Panc1 (cell line): ENCODE measurements at regions not wholly inside any gene's neighbourhood (a gene's known extent, or its start where the extent isn't known, plus 50 kb on each side); places are given as distances from the start of the nearest gene placed in this dataset.

Experiments used
- ATAC-seq: fragments of 200-7000 bp; cut with Tn5 transposase; 2 replicates; pipeline ENCODE4 v1.9.1; 2020; ENCODE audit warnings: mild to moderate bottlenecking, moderate library complexity
- BruUV-seq: library from RNA; stranded (reverse); fragments of 400-500 nt; replicated peaks from 2 replicates; lab custom pipeline; 2021; lab: Mats Ljungman, UMichigan
- CTCF ChIA-PET: fragments of 300-600 bp; sonication (Branson Sonifier 250); formaldehyde crosslinking; loops from one replicate; lab custom pipeline; 2022; ENCODE audit warnings: antibody characterized with exemption; lab: Charles Lee
- POLR2A ChIA-PET: fragments of 300-600 bp; sonication (Branson Sonifier 250); formaldehyde crosslinking; loops from one replicate; lab custom pipeline; 2022; ENCODE audit warnings: antibody characterized with exemption; lab: Charles Lee
- DNase-seq: peaks from one replicate; pipeline ENCODE4 v3.0.0-alpha.2; 2010; ENCODE audit warnings: low read depth, low spot score
- H3K27ac ChIP-seq: 2 replicates; pipeline ENCODE4 v1.5.1; 2011; ENCODE audit warnings: mild to moderate bottlenecking, low read length, inconsistent platforms
- H3K27me3 ChIP-seq: fragments of 200-500 bp; sonication (Bioruptor generic); 2 replicates; pipeline ENCODE4 v1.6.0; 2014; ENCODE audit warnings: low read length, inconsistent platforms; ENCODE audit not compliant: control insufficient read depth, insufficient read depth
- H3K36me3 ChIP-seq: fragments of 200-500 bp; sonication (Bioruptor generic); 2 replicates; pipeline ENCODE4 v1.5.1; 2014; ENCODE audit warnings: inconsistent platforms, mild to moderate bottlenecking, low read length, moderate library complexity; ENCODE audit not compliant: control insufficient read depth, insufficient read depth
- H3K4me1 ChIP-seq: 2 replicates; pipeline ENCODE4 v1.5.1; 2011; ENCODE audit warnings: inconsistent platforms, mild to moderate bottlenecking, low read length, moderate library complexity; ENCODE audit not compliant: control insufficient read depth, insufficient read depth
- H3K4me3 ChIP-seq, 2 experiments: 2 replicates each; pipeline ENCODE4 v1.5.1; 2011 to 2012; ENCODE audit warnings: low read depth in 2 of 2, low read length in 2 of 2, mild to moderate bottlenecking in 2 of 2, inconsistent platforms in 1 of 2, moderate library complexity in 1 of 2
- H3K9me3 ChIP-seq: fragments of 200-500 bp; sonication (Bioruptor generic); 2 replicates; pipeline ENCODE4 v1.5.1; 2014; ENCODE audit warnings: low read depth, mild to moderate bottlenecking, inconsistent platforms, low read length, moderate library complexity; ENCODE audit not compliant: control insufficient read depth, insufficient read depth
- POLR2AphosphoS5 ChIP-seq: IDR thresholded peaks from 2 replicates; pipeline ENCODE4 v1.6.1; 2012; ENCODE audit warnings: mild to moderate bottlenecking, low read depth, low read length, moderate library complexity
- REST ChIP-seq, 2 experiments: IDR thresholded peaks; 2 replicates each; pipeline ENCODE4 v1.6.1; 2011 to 2012; ENCODE audit warnings: low read depth in 2 of 2, control low read depth in 1 of 2, low read length in 1 of 2, mild to moderate bottlenecking in 1 of 2, moderate library complexity in 1 of 2; ENCODE audit not compliant: insufficient read depth in 1 of 2
- SIN3A ChIP-seq: IDR thresholded peaks from 2 replicates; pipeline ENCODE4 v1.6.1; 2012; ENCODE audit warnings: low read depth, mild to moderate bottlenecking, low read length, moderate library complexity, borderline replicate concordance; ENCODE audit not compliant: insufficient read depth
- TCF7L2 ChIP-seq: IDR thresholded peaks from 2 replicates; pipeline ENCODE4 v1.6.1; 2011; ENCODE audit warnings: mild to moderate bottlenecking, low read depth, low read length, inconsistent platforms
- in situ Hi-C: cut with HindIII; loops from 2 replicates; pipeline ENCODE4 v1.10.0; 2016; ENCODE audit warnings: low sequenced_read_pairs, low pct_unique_long_range_greater_than_20kb
- intact Hi-C: fragments of 100-400 bp; cut with micrococcal nuclease; formaldehyde crosslinking; loops from one replicate; pipeline ENCODE4 v1.10.0; 2022; ENCODE audit not compliant: unreplicated experiment
- TF ChIP-seq, protein P1 (sequence below): fragments of 450-650 bp; IDR thresholded peaks from 2 replicates; pipeline ENCODE4 v1.5.1; 2017; ENCODE audit warnings: mild to moderate bottlenecking

- ChIA-PET CTCF (no interaction called here), POLR2A (no interaction called here)
- no peaks in the 10 kb centered on the region for H3K4me1 ChIP-seq
- H3K27me3 ChIP-seq = no peaks in the 10 kb centered on the region
- intact Hi-C loops = no loop called here
- TF ChIP-seq TCF7L2 (no peak), SIN3A (no peak), REST (IDR thresholded peaks at IDR 0.05; ENCODE audit: insufficient read depth in 1 of 2, low read depth in 2 of 2, low read length in 1 of 2) (no peak), POLR2AphosphoS5 (no peak)
- TF ChIP-seq, protein P1, sequence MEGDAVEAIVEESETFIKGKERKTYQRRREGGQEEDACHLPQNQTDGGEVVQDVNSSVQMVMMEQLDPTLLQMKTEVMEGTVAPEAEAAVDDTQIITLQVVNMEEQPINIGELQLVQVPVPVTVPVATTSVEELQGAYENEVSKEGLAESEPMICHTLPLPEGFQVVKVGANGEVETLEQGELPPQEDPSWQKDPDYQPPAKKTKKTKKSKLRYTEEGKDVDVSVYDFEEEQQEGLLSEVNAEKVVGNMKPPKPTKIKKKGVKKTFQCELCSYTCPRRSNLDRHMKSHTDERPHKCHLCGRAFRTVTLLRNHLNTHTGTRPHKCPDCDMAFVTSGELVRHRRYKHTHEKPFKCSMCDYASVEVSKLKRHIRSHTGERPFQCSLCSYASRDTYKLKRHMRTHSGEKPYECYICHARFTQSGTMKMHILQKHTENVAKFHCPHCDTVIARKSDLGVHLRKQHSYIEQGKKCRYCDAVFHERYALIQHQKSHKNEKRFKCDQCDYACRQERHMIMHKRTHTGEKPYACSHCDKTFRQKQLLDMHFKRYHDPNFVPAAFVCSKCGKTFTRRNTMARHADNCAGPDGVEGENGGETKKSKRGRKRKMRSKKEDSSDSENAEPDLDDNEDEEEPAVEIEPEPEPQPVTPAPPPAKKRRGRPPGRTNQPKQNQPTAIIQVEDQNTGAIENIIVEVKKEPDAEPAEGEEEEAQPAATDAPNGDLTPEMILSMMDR = no peak
- ATAC-seq (no peak), DNase-seq (no peak)
- no peaks in the 10 kb centered on the region for H3K36me3 ChIP-seq
- in situ Hi-C loops = no loop called here
- H3K9me3 ChIP-seq = no peaks in the 10 kb centered on the region
- BruUV-seq = no TSS peak
- H3K4me3 ChIP-seq = no peak overlapping the region
- H3K27ac ChIP-seq = no peak overlapping the region
Observed at GRCh38 chr3:64837986-64838735, 150.4 kb upstream of the ADAMTS9 start.

- Histone ChIP-seq H3K36me3 (no peaks in the 10 kb centered on the region), H3K9me3 (no peaks in the 10 kb centered on the region), H3K27me3 (no peaks in the 10 kb centered on the region), H3K27ac (no peak overlapping the region), H3K4me1 (no peaks in the 10 kb centered on the region), H3K4me3 (no peak overlapping the region)
- no peak for DNase-seq
- in situ Hi-C loops (no loop called here), intact Hi-C loops (no loop called here)
- CTCF ChIA-PET = no interaction called here
- ATAC-seq = no peak
- no TSS peak for BruUV-seq
- POLR2A ChIA-PET = no interaction called here
- TF ChIP-seq TCF7L2 (no peak), POLR2AphosphoS5 (no peak), REST (IDR thresholded peaks at IDR 0.05; ENCODE audit: insufficient read depth in 1 of 2, low read depth in 2 of 2, low read length in 1 of 2) (no peak), SIN3A (no peak)
- TF ChIP-seq, protein P1 = no peak
Observed at GRCh38 chr3:64837126-64837738, 149.4 kb upstream of the ADAMTS9 start.
